Adrenal gland (tissue), 9 donors: ENCODE measurements at regions not wholly inside any gene's neighbourhood (a gene's known extent, or its start where the extent isn't known, plus 50 kb on each side); places are given as distances from the start of the nearest gene placed in this dataset.

Experiments used
- DNase-seq, 7 donors: peaks; one replicate each; pipeline ENCODE4 v3.0.0-alpha.2; 2019 to 2020
- H3K27ac ChIP-seq, 5 donors: fragments of 200-600 bp; sonication (generic) in 4 of 5; 1 replicate in 3 of 5; 2 replicates in 2 of 5; pipeline versions ENCODE4 v1.5.1 to v1.8.0; 2016 to 2020; ENCODE audit warnings: mild to moderate bottlenecking in 1 of 5
- H3K27me3 ChIP-seq: fragments of 200-600 bp; 2 replicates; pipeline ENCODE4 v1.8.0; 2021
- H3K36me3 ChIP-seq, 2 donors: fragments of 200-600 bp; replicated peaks in 1 of 2; 1 replicate in 1 of 2; 2 replicates in 1 of 2; pipeline versions ENCODE4 v1.5.1 to v1.8.0; 2018 to 2022
- H3K4me1 ChIP-seq, 2 donors: fragments of 200-600 bp; replicated peaks in 1 of 2; 1 replicate in 1 of 2; 2 replicates in 1 of 2; pipeline versions ENCODE4 v1.5.1 to v1.8.0; 2018 to 2021
- H3K4me3 ChIP-seq, 4 donors: fragments of 200-600 bp; sonication (generic) in 3 of 4; one replicate each; pipeline ENCODE4 v1.5.1; 2016 to 2018
- H3K9me3 ChIP-seq, 3 donors: fragments of 200-600 bp; sonication (generic) in 1 of 3; replicated peaks in 1 of 3; 1 replicate in 2 of 3; 2 replicates in 1 of 3; pipeline versions ENCODE4 v1.5.1 to v1.8.0; 2016 to 2021
- CTCF ChIP-seq, 6 experiments: fragments of 450-650 bp in 4 of 6; fragments of 200-600 bp in 2 of 6; sonication (generic) in 1 of 6; IDR thresholded peaks; 1 replicate in 5 of 6; 2 replicates in 1 of 6; pipeline versions ENCODE4 v1.5.1 to v1.8.0; 2016 to 2021; ENCODE audit warnings: antibody characterized with exemption in 6 of 6, mild to moderate bottlenecking in 2 of 6, moderate library complexity in 1 of 6
- POLR2A ChIP-seq, 2 donors: fragments of 450-650 bp; IDR thresholded peaks; one replicate each; pipeline ENCODE4 v1.6.1; 2017; ENCODE audit warnings: antibody characterized with exemption in 2 of 2, mild to moderate bottlenecking in 2 of 2, moderate library complexity in 1 of 2
- WGBS, 4 donors: extraction: QIAGEN DNeasy Blood & Tissue Kit in 2 of 4; methylation state at CpG; one replicate each; pipeline versions ENCODE4 v1.1.5 to v1.1.7; 2013 to 2017; 5-methylcytosine and 5-hydroxymethylcytosine counted together
- intact Hi-C, 2 donors: fragments of 100-400 bp; cut with DNase I; formaldehyde crosslinking; loops; one replicate each; pipeline versions ENCODE4 v1.14.1 to v1.15.0; 2022 to 2023
- donor health status: healthy with polysubstance abuse.
- donor health status: Bipolar disorder and iron deficiency.
- donor health status: DM: yes; HTN: yes; CAD: no.
- donor health status: DM: no; HTN: no; CAD: no.
- donor health status: DM: no; HTN: no; CAD: no.

- Histone ChIP-seq H3K4me1 (no peaks in the 10 kb centered on the region), H3K4me3 (no peak overlapping the region), H3K27me3 (no peaks in the 10 kb centered on the region), H3K27ac (no peak overlapping the region), H3K9me3 (no peaks in the 10 kb centered on the region), H3K36me3 (no peaks in the 10 kb centered on the region)
- TF ChIP-seq POLR2A (IDR thresholded peaks at IDR 0.05) (no peak), CTCF (IDR thresholded peaks at IDR 0.05) (no peak)
- no peak for DNase-seq
- intact Hi-C loops: no loop called here
- 30 to 62% (median 46%) methylated on average over 4 of the region's 4 CpGs for WGBS, 4 donors
Observed at GRCh38 chr4:64130907-64131306, 278.3 kb downstream of the TECRL start.

GRCh38 chr4:64125354-64125753 lies 283.9 kb downstream of the TECRL start:
- H3K27me3 ChIP-seq: no peaks in the 10 kb centered on the region
- H3K4me1 ChIP-seq: no peaks in the 10 kb centered on the region
- H3K36me3 ChIP-seq: no peaks in the 10 kb centered on the region
- no peaks in the 10 kb centered on the region for H3K9me3 ChIP-seq
- H3K27ac ChIP-seq: no peak overlapping the region
- no peak overlapping the region for H3K4me3 ChIP-seq
- intact Hi-C loops: no loop called here
- DNase-seq: no peak
- TF ChIP-seq CTCF (IDR thresholded peaks at IDR 0.05) (no peak), POLR2A (IDR thresholded peaks at IDR 0.05) (no peak)
- 36 to 46% (median 43%) methylated on average over 1 of the region's 1 CpG for WGBS, 4 donors

GRCh38 chr4:64121803-64122202 lies 287.4 kb downstream of the TECRL start:
- Histone ChIP-seq H3K9me3 (no peaks in the 10 kb centered on the region), H3K4me1 (no peaks in the 10 kb centered on the region), H3K4me3 (no peak overlapping the region), H3K27ac (no peak overlapping the region), H3K36me3 (no peaks in the 10 kb centered on the region), H3K27me3 (no peaks in the 10 kb centered on the region)
- TF ChIP-seq CTCF (IDR thresholded peaks at IDR 0.05) (no peak), POLR2A (IDR thresholded peaks at IDR 0.05) (no peak)
- no peak for DNase-seq
- 84 to 94% (median 92%) methylated on average over 4 of the region's 4 CpGs for WGBS, 4 donors
- intact Hi-C loops: no loop called here

GRCh38 chr4:64105903-64106302 lies 303.3 kb downstream of the TECRL start:
- H3K27ac ChIP-seq: no peak overlapping the region
- no peaks in the 10 kb centered on the region for H3K36me3 ChIP-seq
- no peak for DNase-seq
- no peak overlapping the region for H3K4me3 ChIP-seq
- no peaks in the 10 kb centered on the region for H3K4me1 ChIP-seq
- no peaks in the 10 kb centered on the region for H3K27me3 ChIP-seq
- 34 to 58% (median 49%) methylated on average over 1 of the region's 1 CpG for WGBS, 4 donors
- TF ChIP-seq CTCF (IDR thresholded peaks at IDR 0.05): no peak
- TF ChIP-seq POLR2A (IDR thresholded peaks at IDR 0.05): no peak
- H3K9me3 ChIP-seq: no peaks in the 10 kb centered on the region
- intact Hi-C loops: no loop called here
